Hypothalamus (tissue), 51 donors: ENCODE measurements at regions not wholly inside any gene's neighbourhood (a gene's known extent, or its start where the extent isn't known, plus 50 kb on each side); places are given as distances from the start of the nearest gene placed in this dataset.

Source experiments
- DNase-seq, 51 donors: peaks; one replicate each; lab custom pipeline; 2025; lab: John Stamatoyannopoulos, UW

DNA sequence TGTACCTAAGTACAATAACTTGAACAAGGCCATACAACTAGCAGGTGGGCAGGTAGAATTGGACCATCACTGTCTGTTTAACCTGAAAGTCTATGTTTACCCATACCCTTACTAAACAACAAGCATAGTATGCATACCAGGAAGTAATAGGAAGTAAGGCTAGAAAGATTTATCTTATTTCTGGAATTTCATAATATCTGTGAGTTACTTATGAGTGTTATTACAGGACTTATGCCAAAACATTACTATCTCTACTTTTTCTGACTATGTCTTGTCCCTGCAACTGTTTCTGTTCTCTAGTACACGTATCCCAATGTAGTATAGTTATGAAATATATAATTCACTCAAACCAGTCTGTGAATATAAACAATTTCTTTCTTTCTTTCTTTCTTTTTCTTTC is 1400.8 kb upstream of the TENM4 start:
- no peak for DNase-seq

DNA sequence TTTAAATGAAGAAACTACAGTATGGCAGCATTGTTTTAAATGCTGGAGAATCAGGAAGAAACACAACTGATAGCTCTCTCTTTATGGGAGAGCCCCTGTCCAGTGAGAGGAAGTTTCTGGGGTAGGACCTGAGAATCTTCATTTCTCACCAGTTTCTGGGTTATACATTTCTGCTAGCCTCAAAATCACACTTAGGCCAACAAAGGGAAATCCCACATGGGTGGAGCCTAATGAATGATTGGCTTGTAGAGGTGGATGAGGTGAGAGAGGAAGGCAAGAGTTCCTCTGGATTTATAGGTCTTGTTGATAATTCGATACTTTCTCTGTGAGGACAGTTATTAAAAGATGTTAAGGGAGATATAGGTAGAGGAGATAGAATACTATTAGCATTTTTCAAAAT is 1397.3 kb upstream of the TENM4 start:
- no peak for DNase-seq

DNA sequence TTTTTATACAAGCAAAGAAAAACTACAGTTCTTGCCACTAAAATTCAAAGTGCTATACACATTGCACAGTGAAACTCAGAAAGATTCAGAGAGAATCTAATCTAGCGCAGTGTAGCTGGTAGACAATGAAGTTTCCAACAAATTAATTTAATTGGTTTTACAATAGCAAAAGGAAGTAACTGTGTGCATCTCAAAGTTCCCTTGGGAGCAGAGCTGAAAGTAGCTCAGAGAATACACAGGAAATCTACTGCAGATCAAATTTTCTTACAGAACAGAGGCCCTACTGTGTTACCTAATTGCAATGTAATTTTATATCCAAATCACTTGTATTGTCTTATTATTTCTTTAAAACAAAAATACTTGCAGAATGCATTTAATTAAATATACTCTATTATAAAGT is 1396.2 kb upstream of the TENM4 start:
- no peak for DNase-seq

DNA sequence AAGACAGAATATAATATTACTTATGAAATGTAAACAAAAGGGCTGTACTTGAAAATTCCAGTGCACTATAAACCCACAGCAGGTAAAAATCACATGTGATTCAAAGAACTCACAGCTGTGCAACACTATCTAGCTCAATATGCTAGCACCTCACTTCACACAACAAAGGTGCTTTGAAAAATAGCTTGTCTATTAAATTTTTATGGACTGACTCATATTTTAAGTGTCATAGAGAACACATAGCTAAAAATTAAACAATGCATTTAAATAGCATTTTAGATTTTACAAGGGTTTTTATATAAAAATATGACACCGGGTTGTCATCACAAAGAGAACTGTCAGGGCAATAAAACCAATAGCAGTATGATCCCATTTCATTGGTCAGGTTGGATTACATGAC is 1390.5 kb upstream of the TENM4 start:
- no peak for DNase-seq

DNA sequence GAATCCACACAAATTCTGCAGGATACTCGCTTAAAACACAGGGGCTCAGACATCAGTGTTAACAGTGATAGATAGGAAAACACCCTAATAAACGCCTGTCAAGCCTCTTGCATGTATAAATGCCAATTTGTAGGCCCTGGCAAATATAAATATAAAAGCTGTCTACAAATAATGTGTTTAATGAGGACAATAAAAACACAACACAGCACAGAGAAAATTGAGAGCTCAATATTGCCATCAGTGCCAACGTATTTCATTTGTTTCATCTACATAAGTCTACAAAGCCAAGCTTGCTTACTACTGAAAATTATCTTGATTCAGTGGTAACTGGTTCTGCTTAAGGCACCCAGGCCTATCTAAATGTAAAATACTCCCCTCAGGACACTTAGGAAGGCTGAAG is 1387.0 kb upstream of the TENM4 start:
- no peak for DNase-seq

DNA sequence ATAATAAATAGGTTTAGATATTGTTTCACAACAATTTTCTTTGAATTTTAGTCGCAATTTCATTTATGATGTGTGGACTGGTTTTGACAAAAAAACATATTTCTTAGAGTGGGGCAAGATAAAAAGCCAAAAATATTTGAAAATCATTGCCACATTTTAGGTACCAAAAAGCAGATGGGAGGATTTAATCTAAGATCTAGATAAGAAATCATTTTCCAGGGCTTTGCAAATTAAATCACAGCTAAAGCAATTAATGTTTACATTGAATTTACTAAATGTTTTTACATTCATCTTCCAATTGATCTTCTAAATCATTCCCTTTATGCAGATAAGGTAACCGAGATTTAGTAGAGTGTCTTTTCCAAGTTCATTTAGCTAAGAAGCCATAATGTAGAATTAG is 1386.0 kb upstream of the TENM4 start:
- no peak for DNase-seq

DNA sequence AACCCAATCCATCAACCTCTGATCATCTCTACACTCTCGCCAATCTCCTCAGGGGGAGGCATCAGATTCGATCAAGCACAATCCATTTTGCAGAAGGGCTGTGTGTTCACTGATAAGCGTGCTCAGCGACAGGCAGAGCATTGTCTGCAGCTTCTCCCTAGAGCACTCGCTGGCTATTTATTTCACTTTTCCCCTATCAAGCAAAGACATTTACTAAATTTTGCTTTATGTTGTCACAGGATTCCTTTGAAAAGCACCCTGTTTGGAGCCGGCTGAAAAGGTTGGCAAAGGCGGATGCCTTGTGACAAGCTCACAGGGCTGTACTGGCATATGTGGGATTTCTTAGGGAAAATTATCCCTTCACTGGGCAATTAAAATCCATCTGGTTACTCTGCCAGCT is 1381.5 kb upstream of the TENM4 start:
- DNase-seq, result peak in 3 of 51 donors; percentile 1 to 4 (median 1)

DNA sequence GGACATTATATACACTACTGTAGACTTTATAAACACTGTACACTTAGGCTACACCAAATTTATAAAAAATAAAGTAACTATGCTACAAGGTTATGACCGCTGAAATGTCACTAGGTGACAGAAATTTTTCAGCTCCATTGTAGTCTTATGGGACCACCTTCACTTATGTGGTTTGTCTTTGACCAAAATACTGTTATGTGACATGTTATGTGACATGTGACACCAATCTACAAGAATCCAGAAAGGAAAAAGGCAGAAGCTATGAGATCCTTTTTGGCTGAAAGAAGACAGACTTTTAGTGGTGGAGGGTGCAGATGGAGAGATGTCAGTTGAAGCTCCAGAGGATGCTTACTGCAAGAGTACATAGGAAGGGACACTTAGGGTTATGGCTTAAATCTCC is 1378.4 kb upstream of the TENM4 start:
- DNase-seq, result no peak

DNA sequence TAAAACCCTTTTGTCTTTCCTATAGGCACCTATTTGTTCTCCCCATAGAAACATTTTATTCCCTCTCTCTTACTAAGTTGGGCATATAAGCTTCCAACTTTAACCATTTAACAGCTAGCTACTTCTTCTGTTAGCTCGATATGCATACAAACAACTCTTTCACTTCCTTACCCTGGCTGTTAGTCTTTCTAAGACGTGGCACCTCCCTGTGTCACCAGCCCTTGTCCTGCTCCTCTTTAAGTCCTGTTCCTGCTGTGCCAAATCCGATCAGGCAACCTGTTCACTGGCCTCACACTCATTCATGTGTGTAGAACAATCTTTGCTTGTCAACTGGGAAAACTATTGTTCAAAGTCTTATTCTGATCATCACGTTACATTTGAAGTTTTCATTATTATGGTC is 1376.1 kb upstream of the TENM4 start:
- no peak for DNase-seq

DNA sequence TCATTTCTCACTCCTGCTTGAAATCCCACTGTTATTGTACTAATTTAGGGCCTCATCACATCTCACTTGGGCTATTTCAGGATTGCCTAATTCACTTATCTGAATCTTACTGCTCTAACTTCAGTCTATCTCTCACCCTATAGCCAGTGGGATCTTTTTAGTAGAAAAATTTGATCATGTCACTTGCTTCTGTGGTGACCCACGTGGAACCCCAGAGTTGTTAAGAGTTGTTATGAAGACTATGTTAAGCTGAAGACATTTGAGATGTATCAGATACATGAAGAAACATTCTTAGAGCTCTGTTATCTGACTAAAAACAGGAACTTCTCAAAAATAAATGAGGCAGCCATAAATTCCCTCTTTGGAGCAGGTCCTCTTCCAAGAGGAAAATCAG is 1375.6 kb upstream of the TENM4 start:
- DNase-seq, result no peak

DNA sequence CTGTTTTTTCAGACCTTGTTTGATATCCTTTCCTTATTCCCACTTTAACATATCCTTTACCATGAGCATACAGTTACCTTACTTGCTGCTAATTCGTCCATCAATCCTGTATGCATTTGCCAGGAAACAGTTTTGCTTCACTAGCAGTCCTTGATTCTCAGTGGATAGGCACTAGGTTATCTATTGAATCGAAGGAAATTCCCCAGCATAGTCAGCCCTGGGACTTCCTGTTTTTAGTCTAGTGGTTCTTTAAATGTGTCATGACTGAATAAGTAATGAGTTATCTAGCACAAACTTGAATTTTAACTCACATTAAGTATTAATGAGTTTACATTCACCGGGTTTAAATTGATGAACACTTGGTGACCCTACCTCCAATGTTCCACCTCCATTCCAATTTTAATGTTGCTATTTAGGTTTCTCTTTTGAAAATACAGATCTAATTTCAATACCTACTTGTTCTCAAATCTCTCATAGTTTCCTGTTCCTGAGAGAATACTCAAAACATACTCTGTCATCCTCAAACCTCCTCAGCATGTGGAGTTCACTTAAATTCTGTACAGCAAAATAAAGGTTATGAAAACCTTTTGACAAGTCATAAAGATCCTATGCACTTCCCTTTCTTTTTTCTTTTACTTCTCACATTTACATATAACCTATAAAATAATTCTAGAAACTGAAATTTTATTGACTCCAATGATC is 1375.1 kb upstream of the TENM4 start:
- DNase-seq, result no peak

DNA sequence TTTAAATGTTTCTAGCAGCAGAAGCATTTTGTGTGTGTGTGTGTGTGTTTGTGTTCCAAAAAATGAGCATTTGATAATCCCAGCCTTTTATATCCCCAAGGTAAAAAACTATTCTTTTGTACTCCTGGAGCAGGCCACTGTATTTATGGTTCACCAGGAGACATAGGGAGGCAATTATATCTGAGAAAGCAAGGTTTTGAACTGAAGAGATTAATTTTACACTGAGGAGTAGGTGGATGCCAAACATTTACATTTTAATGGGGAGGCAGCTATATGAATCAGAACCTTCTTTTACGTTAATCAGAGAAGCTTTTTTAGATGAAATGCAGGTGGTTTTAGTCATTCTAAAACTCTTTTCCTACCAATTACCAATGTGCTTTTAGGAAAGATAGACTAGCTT is 1374.0 kb upstream of the TENM4 start:
- no peak for DNase-seq

DNA sequence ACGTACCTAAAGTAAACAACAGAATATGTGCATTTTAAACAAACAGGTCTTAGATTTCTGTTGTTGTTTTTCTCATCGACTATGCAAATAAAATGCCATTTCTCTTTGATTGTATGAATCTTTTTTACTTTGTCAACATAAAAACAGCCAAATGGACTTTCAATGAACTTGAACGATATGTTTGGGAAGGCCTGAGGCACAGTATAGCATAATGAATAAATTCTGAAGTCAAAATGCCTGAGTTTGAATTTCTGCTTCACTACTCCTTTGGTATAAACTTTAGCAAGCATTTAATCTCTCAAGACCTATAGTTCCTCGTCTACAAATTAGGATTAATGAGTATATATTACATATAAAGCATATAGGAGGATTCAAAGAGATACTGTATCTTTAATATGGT is 1369.9 kb upstream of the TENM4 start:
- no peak for DNase-seq

DNA sequence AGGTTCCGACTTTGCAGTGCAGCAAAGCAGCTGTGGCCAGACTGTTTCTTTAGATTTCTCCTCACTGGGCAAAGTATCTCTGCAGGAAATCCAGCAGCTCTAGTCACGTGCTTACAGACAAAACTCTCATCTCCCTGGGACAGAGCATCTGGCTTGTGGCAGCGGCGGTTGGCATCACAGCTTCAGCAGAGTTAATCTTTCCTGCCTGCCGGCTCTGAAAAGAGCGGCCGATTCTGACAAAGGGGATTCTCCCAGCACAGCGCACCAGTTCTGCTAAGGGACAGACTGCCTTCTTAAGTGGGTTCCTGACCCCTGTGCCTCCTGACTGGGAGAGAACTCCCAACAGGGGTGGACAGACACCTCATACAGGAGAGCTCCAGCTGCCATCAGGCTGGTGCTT is 1357.3 kb upstream of the TENM4 start:
- DNase-seq, result no peak

DNA sequence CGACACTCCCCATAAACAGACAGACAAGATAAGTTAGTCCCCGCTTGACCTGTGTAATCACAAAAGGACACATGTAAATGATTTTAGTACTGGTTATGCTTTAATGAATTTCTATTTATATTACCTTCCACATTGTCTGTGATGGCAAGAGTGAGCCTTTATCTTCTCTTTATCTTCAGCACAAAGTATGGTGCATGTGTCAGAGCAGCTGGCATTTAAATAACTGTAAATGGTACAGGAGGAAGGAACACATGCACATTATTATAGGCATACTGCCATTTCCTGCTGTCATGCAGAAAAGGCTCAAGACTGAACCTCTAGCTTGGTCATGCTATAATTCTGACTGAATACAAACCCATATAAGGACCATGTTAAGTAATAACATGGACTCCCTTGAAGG is 1342.7 kb upstream of the TENM4 start:
- no peak for DNase-seq

DNA sequence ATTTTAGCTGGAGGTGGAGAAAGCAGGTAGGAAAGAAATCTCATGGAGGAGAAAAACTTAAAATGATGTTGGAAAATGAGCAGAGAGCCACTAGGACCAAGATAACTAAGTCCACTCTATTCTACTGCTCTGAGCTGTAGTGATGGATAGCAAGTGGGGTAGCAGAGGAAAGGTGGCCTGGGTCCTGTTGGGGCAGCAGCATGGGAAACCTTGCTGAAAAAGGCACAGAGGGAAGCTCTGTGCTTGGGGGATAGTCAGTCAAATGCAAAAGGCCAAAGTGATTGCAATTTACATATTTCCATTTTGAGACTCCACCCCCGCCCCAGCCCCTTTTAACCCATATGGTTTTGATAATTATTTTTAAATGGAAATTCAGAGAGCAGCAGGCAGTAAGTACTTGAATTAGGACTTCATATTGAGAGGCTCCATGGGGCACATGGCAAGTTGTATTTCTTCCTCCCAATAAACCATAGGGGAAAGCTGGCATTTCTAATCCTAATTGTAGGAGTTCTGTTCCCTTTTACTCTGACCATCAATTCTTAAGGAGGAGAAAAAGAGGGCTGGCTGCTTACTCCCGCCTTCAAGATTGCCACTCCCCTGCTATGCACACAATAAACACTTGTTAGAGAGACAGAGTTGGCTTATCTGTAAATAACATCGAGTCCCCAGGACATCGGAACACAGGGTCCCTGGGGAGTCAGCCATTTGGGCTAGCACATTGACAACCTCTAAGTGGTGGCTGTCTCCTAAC is 1341.5 kb upstream of the TENM4 start:
- no peak for DNase-seq

DNA sequence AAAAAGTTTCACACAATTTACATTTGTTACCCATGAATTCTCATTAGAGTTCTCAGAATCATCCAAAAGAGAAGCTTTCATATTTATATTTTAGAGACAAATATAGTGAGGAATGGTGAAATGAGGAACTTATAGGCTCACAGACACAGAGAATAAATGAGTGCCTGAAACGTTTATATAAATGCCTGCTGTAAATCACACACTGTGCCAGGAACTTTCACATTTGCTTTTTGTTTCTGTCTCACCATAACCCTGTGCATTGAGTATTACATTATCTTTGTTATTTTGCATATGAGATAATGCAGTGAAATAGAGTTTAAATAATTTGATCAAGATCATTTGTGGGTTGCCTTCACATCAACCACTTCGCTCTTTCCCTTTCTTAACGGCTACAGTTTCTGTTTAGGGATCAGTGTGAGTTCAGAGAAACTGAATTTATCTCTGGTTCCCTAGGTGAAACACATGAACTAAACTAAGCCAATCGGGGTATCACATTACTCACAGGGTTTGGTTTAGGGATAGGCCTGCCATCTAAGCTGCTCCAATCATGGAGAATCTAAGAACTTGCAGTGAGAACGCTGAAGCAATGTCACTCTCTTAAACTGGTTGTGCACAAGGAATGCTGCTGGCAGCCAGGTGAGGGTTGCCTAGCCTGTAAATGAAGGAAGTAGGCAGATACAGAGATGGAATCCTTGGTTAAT is 1339.2 kb upstream of the TENM4 start:
- DNase-seq, result no peak

DNA sequence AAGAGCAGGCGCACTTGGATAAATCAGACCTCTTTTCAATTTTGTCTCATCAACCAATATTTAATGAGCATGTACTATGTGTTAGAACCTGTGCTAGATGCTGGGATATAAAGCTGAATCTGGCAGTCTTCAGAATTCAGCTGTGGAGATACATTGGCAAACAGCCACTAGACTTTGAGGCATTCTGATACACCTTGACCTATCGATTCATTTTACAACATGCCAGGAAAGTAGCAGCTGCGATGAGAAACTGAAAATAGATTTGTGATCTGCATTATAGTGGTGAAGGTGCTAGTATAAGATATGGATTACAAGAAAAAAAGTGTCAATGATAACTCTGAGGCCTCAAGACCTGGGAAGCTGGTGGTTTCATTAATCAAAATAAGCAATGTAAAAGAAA is 1338.1 kb upstream of the TENM4 start:
- DNase-seq, result no peak

DNA sequence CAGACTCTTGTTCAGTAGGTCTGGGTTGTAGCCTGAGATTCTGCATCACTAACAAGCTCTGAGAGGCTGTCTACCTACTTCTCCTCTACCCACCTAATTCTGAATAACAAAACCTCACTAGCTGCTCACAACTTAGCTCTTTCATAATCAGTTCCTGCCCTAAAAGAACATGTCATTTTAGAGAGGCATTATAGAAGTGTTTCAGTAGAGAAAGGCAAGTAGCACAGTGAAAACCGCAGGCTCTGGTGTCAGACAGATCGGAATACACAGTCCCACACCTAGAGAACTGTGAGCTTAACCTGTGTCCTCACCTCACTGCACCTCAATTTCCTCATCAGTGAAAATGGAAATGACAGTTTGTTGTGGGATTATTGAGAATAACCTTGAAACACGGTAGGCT is 1337.6 kb upstream of the TENM4 start:
- peak in 1 of 51 donors; percentile 28 for DNase-seq

DNA sequence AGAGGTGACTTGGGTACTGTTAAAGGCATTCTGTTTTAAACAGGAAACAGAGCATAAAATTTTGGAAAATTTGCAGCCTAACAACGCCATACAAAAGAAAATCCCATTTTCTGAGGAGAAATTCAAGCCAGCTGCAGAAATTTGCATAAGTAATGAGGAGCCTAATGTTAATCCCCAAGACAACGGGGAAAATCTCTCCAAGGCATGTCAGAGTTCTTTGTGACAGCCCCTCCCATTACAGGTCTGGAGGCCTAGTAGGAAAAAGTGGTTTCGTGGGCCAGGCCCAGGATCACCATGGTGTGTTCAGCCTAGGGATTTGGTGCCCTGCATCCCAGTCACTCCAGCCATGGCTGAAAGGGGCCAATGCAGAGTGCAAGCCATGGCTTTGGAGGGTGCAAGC is 1333.1 kb upstream of the TENM4 start:
- peak in 15 of 51 donors; percentile 1 to 48 (median 10) for DNase-seq

DNA sequence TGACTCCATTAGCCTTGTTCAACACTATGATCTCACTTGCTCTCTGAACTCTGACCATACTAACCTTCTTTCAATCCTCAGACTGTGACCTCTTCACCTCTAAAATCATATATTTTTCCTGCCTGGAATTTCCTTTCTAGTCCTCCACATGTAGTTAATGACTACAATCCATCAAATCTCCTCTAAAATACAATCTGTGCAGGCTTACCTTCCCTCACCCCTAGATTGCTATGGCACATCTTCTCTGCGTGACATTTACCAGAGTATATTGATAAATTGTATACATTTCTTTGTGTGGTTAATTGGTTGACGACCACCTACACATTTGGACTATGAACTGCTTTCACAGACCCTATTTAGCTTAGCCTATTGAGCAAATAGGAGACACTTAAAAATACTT is 1330.2 kb upstream of the TENM4 start:
- DNase-seq, result no peak

DNA sequence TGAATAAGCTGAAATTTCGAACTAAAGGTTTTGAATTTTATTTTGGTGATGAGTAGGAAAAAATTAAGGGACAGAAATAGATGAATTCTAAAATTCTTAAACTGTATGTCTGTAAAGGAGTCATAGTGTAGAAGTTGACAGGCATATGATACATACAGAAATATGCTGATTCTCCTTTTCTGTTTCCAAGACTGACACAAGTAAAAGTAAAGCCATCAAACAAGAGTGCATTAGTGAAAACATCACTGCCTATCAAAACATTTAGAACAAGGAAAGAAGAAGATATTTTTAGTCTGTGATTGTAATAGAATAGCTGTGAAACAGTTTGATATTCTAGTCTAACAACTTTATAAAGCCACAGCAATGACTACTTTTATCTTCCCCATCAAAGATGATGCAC is 1318.0 kb upstream of the TENM4 start:
- DNase-seq, result no peak
